CD14-positive monocyte (primary cell): ENCODE measurements at regions not wholly inside any gene's neighbourhood (a gene's known extent, or its start where the extent isn't known, plus 50 kb on each side); places are given as distances from the start of the nearest gene placed in this dataset.

Experiments used
- DNase-seq, 3 donors: peaks; one replicate each; pipeline ENCODE4 v3.0.0-alpha.2; 2011 to 2022
- H2AFZ ChIP-seq: 2 replicates; pipeline ENCODE4 v1.6.0; 2012; ENCODE audit warnings: mild to moderate bottlenecking, low read depth, low read length, inconsistent platforms; ENCODE audit not compliant: insufficient read depth, poor library complexity, severe bottlenecking
- H3K27ac ChIP-seq, 2 donors: 1 replicate in 1 of 2; 2 replicates in 1 of 2; pipeline ENCODE4 v1.5.1; 2012 to 2013; ENCODE audit warnings: low read length in 2 of 2, control low read depth in 1 of 2, inconsistent platforms in 1 of 2, low read depth in 1 of 2, mild to moderate bottlenecking in 1 of 2
- H3K27me3 ChIP-seq, 2 donors: one replicate each; pipeline versions ENCODE4 v1.6.0 to v1.6.1; 2011 to 2013; ENCODE audit warnings: low read length in 2 of 2; ENCODE audit not compliant: control insufficient read depth in 2 of 2, insufficient read depth in 2 of 2
- H3K36me3 ChIP-seq, 2 donors: replicated peaks in 1 of 2; 1 replicate in 1 of 2; 2 replicates in 1 of 2; pipeline versions ENCODE4 v1.5.1 to v1.6.1; 2012 to 2013; ENCODE audit warnings: low read length in 2 of 2, control low read depth in 1 of 2, inconsistent platforms in 1 of 2, mild to moderate bottlenecking in 1 of 2; ENCODE audit not compliant: insufficient read depth in 2 of 2, control insufficient read depth in 1 of 2
- H3K4me1 ChIP-seq, 2 donors: 1 replicate in 1 of 2; 2 replicates in 1 of 2; pipeline versions ENCODE4 v1.5.1 to v1.6.1; 2012 to 2013; ENCODE audit warnings: low read length in 2 of 2, control low read depth in 1 of 2, inconsistent platforms in 1 of 2, mild to moderate bottlenecking in 1 of 2, moderate library complexity in 1 of 2; ENCODE audit not compliant: insufficient read depth in 2 of 2, control insufficient read depth in 1 of 2
- H3K4me2 ChIP-seq: replicated peaks from 2 replicates; pipeline ENCODE3; 2012; ENCODE audit warnings: low read length, moderate library complexity, mild to moderate bottlenecking; ENCODE audit not compliant: poor library complexity, severe bottlenecking; ENCODE audit errors: extremely low read depth
- H3K4me3 ChIP-seq, 3 experiments: fragments of 200-600 bp in 1 of 3; sonication (generic) in 1 of 3; replicated peaks in 1 of 3; 1 replicate in 2 of 3; 2 replicates in 1 of 3; pipeline ENCODE4 v1.5.1; 2011 to 2013; ENCODE audit warnings: low read length in 3 of 3, mild to moderate bottlenecking in 3 of 3, control low read depth in 2 of 3, low read depth in 2 of 3, inconsistent platforms in 1 of 3, moderate library complexity in 1 of 3
- H3K79me2 ChIP-seq: 2 replicates; pipeline ENCODE4 v1.6.0; 2012; ENCODE audit warnings: mild to moderate bottlenecking, control low read depth, inconsistent platforms, low read length, moderate library complexity; ENCODE audit not compliant: insufficient read depth
- H3K9ac ChIP-seq: 2 replicates; pipeline ENCODE4 v1.6.0; 2017; ENCODE audit warnings: low read length, mild to moderate bottlenecking; ENCODE audit not compliant: insufficient read depth, poor library complexity, severe bottlenecking
- H3K9me3 ChIP-seq, 2 donors: replicated peaks in 1 of 2; 1 replicate in 1 of 2; 2 replicates in 1 of 2; pipeline versions ENCODE4 v1.5.1 to v1.6.1; 2012 to 2013; ENCODE audit warnings: low read length in 2 of 2, control low read depth in 1 of 2; ENCODE audit not compliant: control insufficient read depth in 1 of 2, insufficient read depth in 1 of 2
- H4K20me1 ChIP-seq: 2 replicates; pipeline ENCODE4 v1.6.0; 2012; ENCODE audit warnings: mild to moderate bottlenecking, low read length, control low read depth, moderate library complexity; ENCODE audit not compliant: insufficient read depth
- H3K27ac Mint-ChIP-seq, 7 donors: one replicate each; pipeline ENCODE4 v1.8.0; 2020; ENCODE audit warnings: mild to moderate bottlenecking in 7 of 7, mixed read lengths in 7 of 7, moderate library complexity in 6 of 7, inconsistent platforms in 2 of 7
- H3K27me3 Mint-ChIP-seq, 3 donors: one replicate each; pipeline ENCODE4 v1.8.0; 2021 to 2022; ENCODE audit warnings: low read depth in 3 of 3, mild to moderate bottlenecking in 3 of 3, mixed read lengths in 3 of 3, moderate library complexity in 3 of 3, inconsistent platforms in 1 of 3
- H3K36me3 Mint-ChIP-seq, 2 donors: one replicate each; pipeline ENCODE4 v1.8.0; 2020; ENCODE audit warnings: mixed read lengths in 2 of 2, inconsistent platforms in 1 of 2, mild to moderate bottlenecking in 1 of 2
- H3K4me1 Mint-ChIP-seq: one replicate; pipeline ENCODE4 v1.8.0; 2020; ENCODE audit warnings: mild to moderate bottlenecking, mixed read lengths
- H3K4me3 Mint-ChIP-seq, 2 donors: one replicate each; pipeline ENCODE4 v1.8.0; 2020; ENCODE audit warnings: mild to moderate bottlenecking in 2 of 2, mixed read lengths in 2 of 2, moderate library complexity in 1 of 2
- H3K9me3 Mint-ChIP-seq, 7 donors: one replicate each; pipeline ENCODE4 v1.8.0; 2020 to 2022; ENCODE audit warnings: mixed read lengths in 7 of 7, mild to moderate bottlenecking in 6 of 7, moderate library complexity in 6 of 7, inconsistent platforms in 2 of 7
- WGBS: methylation state at CpG from one replicate; pipeline ENCODE4 v1.1.5; 2013; ENCODE audit warnings: missing lambda C conversion rate; ENCODE audit not compliant: insufficient coverage; 5-methylcytosine and 5-hydroxymethylcytosine counted together
- intact Hi-C, 2 donors: fragments of 100-400 bp; cut with micrococcal nuclease; formaldehyde crosslinking; loops; one replicate each; pipeline versions ENCODE4 v1.15.0 to v1.15.1; 2023
- TF ChIP-seq, protein P1 (sequence below): fragments of 200-600 bp; IDR thresholded peaks from one replicate; pipeline ENCODE4 v1.8.0; 2022; ENCODE audit warnings: antibody characterized with exemption, mild to moderate bottlenecking

DNA sequence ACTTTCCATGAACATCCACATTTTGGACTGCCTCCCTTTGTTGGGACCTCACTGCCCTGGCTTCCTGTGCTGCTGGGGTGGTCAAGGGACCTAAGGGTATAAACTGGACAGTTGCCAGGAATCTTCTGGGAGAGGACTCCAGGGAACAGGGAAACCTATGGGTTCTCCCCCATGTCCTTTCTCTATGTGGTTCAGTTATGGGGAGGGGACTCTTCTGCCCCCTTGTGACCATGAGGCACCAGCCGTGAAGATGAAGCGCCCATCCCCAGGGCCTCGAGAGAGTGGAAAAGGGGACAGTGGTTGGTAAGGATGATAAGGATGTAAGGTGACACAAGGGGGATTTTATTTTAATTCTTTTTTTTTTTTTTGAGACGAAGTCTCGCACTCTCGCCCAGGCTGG, 177.0 kb upstream of the TMEM132C start:
- no peaks in the 10 kb centered on the region for H3K4me1 Mint-ChIP-seq
- Histone ChIP-seq H3K79me2 (no peaks in the 10 kb centered on the region), H3K4me3 (no peak overlapping the region), H3K9me3 (peaks cover 0 to 8% of the 10 kb centered on the region in 2 donors), H3K36me3 (no peaks in the 10 kb centered on the region), H2AFZ (no peak overlapping the region), H3K9ac (no peak overlapping the region), H4K20me1 (no peaks in the 10 kb centered on the region), H3K4me2 (no peak overlapping the region), H3K27ac (no peak overlapping the region), H3K4me1 (no peaks in the 10 kb centered on the region), H3K27me3 (no peaks in the 10 kb centered on the region)
- H3K27ac Mint-ChIP-seq: no peak overlapping the region
- intact Hi-C loops: no loop called here
- TF ChIP-seq, protein P1, sequence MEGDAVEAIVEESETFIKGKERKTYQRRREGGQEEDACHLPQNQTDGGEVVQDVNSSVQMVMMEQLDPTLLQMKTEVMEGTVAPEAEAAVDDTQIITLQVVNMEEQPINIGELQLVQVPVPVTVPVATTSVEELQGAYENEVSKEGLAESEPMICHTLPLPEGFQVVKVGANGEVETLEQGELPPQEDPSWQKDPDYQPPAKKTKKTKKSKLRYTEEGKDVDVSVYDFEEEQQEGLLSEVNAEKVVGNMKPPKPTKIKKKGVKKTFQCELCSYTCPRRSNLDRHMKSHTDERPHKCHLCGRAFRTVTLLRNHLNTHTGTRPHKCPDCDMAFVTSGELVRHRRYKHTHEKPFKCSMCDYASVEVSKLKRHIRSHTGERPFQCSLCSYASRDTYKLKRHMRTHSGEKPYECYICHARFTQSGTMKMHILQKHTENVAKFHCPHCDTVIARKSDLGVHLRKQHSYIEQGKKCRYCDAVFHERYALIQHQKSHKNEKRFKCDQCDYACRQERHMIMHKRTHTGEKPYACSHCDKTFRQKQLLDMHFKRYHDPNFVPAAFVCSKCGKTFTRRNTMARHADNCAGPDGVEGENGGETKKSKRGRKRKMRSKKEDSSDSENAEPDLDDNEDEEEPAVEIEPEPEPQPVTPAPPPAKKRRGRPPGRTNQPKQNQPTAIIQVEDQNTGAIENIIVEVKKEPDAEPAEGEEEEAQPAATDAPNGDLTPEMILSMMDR: no peak
- H3K27me3 Mint-ChIP-seq: peaks cover 1 to 5% (median 1%) of the 10 kb centered on the region in 3 donors
- H3K36me3 Mint-ChIP-seq: no peaks in the 10 kb centered on the region
- WGBS: no CpG with 5 or more reads among the region's 6 CpGs
- H3K4me3 Mint-ChIP-seq: no peak overlapping the region
- no peak for DNase-seq
- peaks cover 0 to 16% (median 9%) of the 10 kb centered on the region in 7 donors for H3K9me3 Mint-ChIP-seq

DNA sequence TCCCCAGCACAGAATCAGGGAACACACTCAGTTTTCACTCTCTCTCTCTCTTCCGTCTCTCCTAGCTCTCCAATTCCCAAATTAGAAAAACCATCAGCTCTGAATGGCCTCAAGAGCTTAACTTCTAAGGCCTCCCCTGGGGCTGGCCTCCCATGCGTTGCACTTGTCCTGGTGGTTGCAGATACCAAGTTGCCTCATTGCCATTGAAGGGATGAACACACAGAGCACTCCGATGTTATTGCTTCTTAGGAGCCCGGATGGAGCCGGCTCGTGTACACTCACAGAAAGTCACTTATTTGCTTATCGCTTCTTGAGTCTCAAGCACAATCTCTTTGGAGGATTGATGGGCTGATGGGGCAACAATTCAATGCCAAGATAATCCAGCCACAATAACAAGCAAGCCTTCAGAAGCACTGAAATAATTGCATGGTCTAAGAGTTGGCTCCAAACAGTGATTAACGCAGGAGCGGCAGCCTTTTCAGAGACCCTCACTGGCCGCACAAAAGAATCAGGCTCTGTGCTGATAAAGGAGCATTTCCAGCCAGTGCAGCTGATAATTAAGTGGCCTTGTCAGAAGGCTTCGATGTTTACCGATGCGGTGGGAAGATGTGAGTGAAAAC, 175.8 kb upstream of the TMEM132C start:
- Mint-ChIP-seq H3K4me1 (no peaks in the 10 kb centered on the region), H3K4me3 (no peak overlapping the region), H3K36me3 (no peaks in the 10 kb centered on the region), H3K27me3 (peaks cover 1 to 5% (median 1%) of the 10 kb centered on the region in 3 donors), H3K9me3 (peaks cover 0 to 18% (median 9%) of the 10 kb centered on the region in 7 donors), H3K27ac (no peak overlapping the region)
- Histone ChIP-seq H3K4me1 (no peaks in the 10 kb centered on the region), H3K79me2 (no peaks in the 10 kb centered on the region), H3K36me3 (no peaks in the 10 kb centered on the region), H3K4me3 (no peak overlapping the region), H3K4me2 (no peak overlapping the region), H4K20me1 (no peaks in the 10 kb centered on the region), H3K9ac (no peak overlapping the region), H3K27me3 (no peaks in the 10 kb centered on the region), H3K27ac (no peak overlapping the region), H2AFZ (no peak overlapping the region), H3K9me3 (peaks cover 0 to 8% of the 10 kb centered on the region in 2 donors)
- intact Hi-C loops: no loop called here
- no peak for DNase-seq
- TF ChIP-seq, protein P1: no peak
- WGBS: 80% methylated on average over 6 of the region's 13 CpGs
